GM12875 (cell line): ENCODE measurements at regions not wholly inside any gene's neighbourhood (a gene's known extent, or its start where the extent isn't known, plus 50 kb on each side); places are given as distances from the start of the nearest gene placed in this dataset.
A peak's percentile ranks its signal among the peaks of the same experiment; 100 is the strongest.
"Not testable (repeated sequence)": the region's sequence is repeated elsewhere in the genome, so short reads cannot be mapped to it uniquely, and the experiment has no call there.

Source experiments
- H3K4me3 ChIP-seq: one replicate; pipeline ENCODE4 v1.5.1; 2011; ENCODE audit warnings: low read depth, low read length, control low read depth
- CTCF ChIP-seq: IDR thresholded peaks from 2 replicates; pipeline ENCODE4 v1.5.1; 2011; ENCODE audit warnings: low read depth, mild to moderate bottlenecking, control low read depth, inconsistent platforms, low read length, moderate library complexity, borderline replicate concordance; ENCODE audit not compliant: insufficient read depth

- TF ChIP-seq CTCF: no peak
Observed at GRCh38 chr19:41515015-41515652, 60.8 kb upstream of the CEACAM21 start.

GRCh38 chr19:41516292-41517171 is 59.4 kb upstream of the CEACAM21 start:
- H3K4me3 ChIP-seq: not testable (repeated sequence)
- TF ChIP-seq CTCF: peak; percentile 23; the same call in 1 of the 2 replicates

More at GRCh38 chr19:41515015-41515652, 60.8 kb upstream of the CEACAM21 start:
- H3K4me3 ChIP-seq: no peak overlapping the region

GRCh38 chr19:41518141-41518540 is 57.8 kb upstream of the CEACAM21 start:
- no peak overlapping the region for H3K4me3 ChIP-seq
- no peak for TF ChIP-seq CTCF

GRCh38 chr19:41521138-41521930 is 54.6 kb upstream of the CEACAM21 start:
- peak overlapping the region; percentile 38 for H3K4me3 ChIP-seq

GRCh38 chr19:41521931-41522555 is 53.9 kb upstream of the CEACAM21 start:
- TF ChIP-seq CTCF: no peak
- peak overlapping the region; percentile 38 for H3K4me3 ChIP-seq

GRCh38 chr19:41525989-41526388 is 50.0 kb upstream of the CEACAM21 start:
- TF ChIP-seq CTCF: no peak

More at GRCh38 chr19:41525989-41526388, 50.0 kb upstream of the CEACAM21 start:
- H3K4me3 ChIP-seq: no peak overlapping the region
